Coronary artery (tissue), 2 donors: ENCODE measurements at regions not wholly inside any gene's neighbourhood (a gene's known extent, or its start where the extent isn't known, plus 50 kb on each side); places are given as distances from the start of the nearest gene placed in this dataset.
"Not testable (repeated sequence)": the region's sequence is repeated elsewhere in the genome, so short reads cannot be mapped to it uniquely, and the experiment has no call there.

Experiments used
- DNase-seq: peaks from one replicate; pipeline ENCODE4 v3.0.0-alpha.2; 2017; ENCODE audit warnings: low spot score
- H3K27ac ChIP-seq, 2 donors: fragments of 200-600 bp; sonication (generic); one replicate each; pipeline ENCODE4 v1.5.1; 2016 to 2019
- H3K4me3 ChIP-seq: fragments of 200-600 bp; sonication (generic); 2 replicates; pipeline ENCODE4 v1.5.1; 2016; ENCODE audit warnings: mild to moderate bottlenecking, moderate library complexity
- TF ChIP-seq, protein P1 (sequence below): fragments of 200-600 bp; sonication (generic); IDR thresholded peaks from one replicate; pipeline ENCODE4 v1.5.1; 2019; ENCODE audit warnings: antibody characterized with exemption

DNA sequence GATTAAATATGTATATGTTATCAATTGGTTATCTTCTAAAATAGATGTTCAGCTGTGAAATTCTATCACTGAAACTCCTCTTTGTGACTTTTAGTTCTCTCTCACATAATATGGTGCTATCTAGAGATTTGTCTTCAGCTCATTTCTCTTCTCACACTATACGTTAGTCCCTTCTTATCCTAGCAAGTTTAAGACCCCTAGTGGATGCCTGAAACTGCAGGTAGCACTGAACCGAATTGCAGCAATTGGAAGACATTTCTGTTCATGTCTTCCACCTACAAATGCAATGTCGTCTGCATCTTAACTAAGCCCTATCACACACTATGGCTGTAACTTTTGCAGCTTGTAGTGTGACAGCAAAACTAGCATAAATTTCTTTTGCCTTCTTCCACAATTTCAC is 442.7 kb upstream of the POM121L12 start:
- TF ChIP-seq, protein P1, sequence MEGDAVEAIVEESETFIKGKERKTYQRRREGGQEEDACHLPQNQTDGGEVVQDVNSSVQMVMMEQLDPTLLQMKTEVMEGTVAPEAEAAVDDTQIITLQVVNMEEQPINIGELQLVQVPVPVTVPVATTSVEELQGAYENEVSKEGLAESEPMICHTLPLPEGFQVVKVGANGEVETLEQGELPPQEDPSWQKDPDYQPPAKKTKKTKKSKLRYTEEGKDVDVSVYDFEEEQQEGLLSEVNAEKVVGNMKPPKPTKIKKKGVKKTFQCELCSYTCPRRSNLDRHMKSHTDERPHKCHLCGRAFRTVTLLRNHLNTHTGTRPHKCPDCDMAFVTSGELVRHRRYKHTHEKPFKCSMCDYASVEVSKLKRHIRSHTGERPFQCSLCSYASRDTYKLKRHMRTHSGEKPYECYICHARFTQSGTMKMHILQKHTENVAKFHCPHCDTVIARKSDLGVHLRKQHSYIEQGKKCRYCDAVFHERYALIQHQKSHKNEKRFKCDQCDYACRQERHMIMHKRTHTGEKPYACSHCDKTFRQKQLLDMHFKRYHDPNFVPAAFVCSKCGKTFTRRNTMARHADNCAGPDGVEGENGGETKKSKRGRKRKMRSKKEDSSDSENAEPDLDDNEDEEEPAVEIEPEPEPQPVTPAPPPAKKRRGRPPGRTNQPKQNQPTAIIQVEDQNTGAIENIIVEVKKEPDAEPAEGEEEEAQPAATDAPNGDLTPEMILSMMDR: no peak
- no peak for DNase-seq
- no peak overlapping the region for H3K4me3 ChIP-seq
- no peak overlapping the region for H3K27ac ChIP-seq

DNA sequence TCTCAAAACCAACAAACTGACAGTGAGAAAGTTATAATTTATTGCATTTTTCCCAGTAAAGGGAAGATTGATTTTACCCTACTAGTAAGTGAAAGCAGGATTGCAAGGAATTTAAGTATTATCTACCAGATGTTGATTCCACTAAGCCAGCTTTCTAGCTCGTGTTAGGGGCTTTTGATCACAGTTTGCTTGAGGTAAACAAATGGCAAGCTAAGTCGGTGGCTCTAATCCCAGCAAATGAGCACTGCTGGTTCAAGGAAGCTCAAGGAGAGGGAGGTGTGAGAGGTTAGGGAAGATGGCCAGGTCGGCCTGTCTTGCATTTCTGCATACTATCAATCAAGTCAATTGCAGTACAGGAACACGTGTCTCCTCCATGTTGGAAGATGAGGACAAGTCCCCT is 448.7 kb upstream of the POM121L12 start:
- TF ChIP-seq, protein P1: no peak
- H3K27ac ChIP-seq: no peak overlapping the region
- DNase-seq: no peak
- H3K4me3 ChIP-seq: no peak overlapping the region

DNA sequence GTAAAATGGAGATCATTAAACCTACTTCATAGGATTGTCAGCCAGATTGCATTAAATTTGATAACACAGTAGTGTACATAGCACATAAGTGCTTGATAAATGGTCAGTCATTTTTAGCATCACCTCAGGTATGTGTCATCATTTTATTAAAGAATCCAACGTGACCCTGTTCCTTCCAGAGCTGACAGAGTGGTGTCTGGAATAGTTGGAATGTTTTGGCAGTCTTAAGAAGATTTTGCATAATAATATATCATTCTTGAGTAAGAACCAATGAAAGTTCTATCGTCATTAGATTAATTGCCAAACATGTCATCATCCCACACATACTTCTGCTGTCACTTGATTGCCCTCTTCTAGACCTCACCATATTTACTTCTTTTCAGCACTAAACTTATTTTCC is 451.4 kb upstream of the POM121L12 start:
- DNase-seq: no peak
- TF ChIP-seq, protein P1: no peak
- H3K27ac ChIP-seq: no peak overlapping the region
- no peak overlapping the region for H3K4me3 ChIP-seq

DNA sequence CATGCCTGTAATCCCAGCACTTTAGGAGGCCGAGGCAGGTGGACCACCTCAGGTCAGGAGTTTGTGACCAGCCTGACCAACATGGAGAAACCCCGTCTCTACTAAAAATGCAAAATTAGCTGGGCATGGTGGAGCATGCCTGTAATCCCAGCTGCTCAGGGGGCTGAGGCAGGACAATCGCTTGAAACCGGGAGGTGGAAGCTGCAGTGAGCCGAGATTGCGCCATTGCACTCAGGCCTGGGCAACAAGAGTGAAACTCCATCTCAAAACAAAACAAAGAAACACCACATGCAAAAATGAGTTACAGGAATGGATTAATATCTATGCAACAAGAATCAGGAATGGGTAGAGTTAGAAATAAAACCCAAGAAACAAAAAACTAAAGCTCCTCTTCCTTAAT is 462.3 kb upstream of the POM121L12 start:
- not testable (repeated sequence) for DNase-seq, H3K27ac ChIP-seq, H3K4me3 ChIP-seq

DNA sequence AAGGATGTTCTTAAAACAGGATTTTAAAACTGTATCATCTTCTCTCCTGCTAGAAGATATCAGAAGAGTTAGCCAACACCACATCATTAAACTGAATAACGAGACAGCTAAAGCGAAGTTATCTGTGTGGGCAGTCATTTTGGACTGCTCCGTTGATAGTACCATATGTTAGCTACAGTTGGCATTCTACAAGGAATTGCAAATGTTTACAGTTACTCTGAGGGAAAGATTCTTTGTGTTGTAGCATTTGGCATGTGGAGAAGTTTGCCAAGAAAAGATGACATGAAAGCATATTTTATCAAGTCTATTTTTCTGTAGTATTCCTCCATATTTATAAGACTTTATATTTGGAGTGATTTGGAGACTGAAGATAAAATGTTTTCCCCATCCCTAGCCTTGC is 464.4 kb upstream of the POM121L12 start:
- Histone ChIP-seq H3K4me3 (no peak overlapping the region), H3K27ac (no peak overlapping the region)
- no peak for DNase-seq
- TF ChIP-seq, protein P1: no peak

DNA sequence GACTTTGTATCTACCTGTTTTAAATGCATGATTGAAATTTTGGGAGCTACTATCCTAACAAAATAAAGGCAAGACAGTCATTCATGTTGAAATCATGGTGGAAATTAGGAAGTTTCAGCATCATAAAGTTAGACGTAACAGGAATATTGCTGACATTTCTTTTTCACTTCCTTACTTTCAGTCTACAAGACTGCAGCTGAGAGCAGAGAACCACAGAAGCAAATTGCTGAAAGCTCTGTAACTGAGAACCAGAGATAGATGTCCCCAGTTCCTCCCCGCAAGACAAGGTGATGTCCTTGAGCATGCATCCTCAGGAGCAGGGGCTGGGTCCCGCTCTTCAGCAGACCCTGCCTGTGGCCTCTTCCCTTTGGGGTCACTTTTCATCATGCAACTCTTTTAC is 466.3 kb upstream of the POM121L12 start:
- TF ChIP-seq, protein P1: no peak

DNA sequence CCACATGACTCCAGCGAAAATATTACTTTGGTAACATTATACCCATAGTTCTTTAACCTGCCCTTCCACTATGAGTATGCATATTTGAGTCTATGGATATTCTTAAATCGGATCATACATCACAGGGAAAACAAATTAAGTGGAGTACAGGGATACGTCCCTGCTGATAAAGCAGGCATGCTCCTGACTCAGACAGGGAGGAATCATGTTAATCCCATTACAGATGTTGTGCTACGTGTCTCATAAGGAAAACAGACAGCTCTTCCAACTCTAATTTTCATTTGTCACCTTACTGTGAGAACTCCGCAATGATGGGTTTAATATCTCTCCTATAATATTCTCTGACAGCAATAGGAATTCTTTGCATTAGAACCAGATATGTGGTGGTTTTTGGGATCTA is 469.5 kb upstream of the POM121L12 start:
- no peak for DNase-seq
- H3K27ac ChIP-seq: no peak overlapping the region
- H3K4me3 ChIP-seq: no peak overlapping the region
- TF ChIP-seq, protein P1: no peak

More for the DNA sequence above, 466.3 kb upstream of the POM121L12 start:
- no peak overlapping the region for H3K4me3 ChIP-seq
- H3K27ac ChIP-seq: no peak overlapping the region
- DNase-seq: no peak

DNA sequence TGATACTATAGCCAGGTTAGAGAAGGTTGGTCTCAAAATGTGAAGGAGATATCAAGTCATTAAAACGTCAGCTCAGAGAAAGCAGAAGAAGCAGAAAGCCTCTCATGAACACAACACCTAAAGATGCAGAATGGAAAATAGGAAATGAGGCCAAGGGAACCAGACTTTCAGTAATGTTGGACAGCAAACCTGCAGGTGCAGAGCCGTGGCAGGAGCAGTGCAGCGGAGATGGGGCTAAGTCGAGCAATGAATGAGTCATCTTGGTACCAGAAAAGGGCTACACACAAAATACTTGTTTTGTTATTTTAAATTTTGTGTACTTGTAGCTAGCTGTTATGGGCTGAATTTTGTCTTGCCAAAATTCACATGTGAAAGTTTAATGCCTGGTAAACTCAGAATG is 479.6 kb upstream of the POM121L12 start:
- Histone ChIP-seq H3K27ac (no peak overlapping the region), H3K4me3 (no peak overlapping the region)
- DNase-seq: no peak
- TF ChIP-seq, protein P1: no peak
